ENCODE measurements at regions not wholly inside any gene's neighbourhood (a gene's known extent, or its start where the extent isn't known, plus 50 kb on each side); places are given as distances from the start of the nearest gene placed in this dataset.

DNA sequence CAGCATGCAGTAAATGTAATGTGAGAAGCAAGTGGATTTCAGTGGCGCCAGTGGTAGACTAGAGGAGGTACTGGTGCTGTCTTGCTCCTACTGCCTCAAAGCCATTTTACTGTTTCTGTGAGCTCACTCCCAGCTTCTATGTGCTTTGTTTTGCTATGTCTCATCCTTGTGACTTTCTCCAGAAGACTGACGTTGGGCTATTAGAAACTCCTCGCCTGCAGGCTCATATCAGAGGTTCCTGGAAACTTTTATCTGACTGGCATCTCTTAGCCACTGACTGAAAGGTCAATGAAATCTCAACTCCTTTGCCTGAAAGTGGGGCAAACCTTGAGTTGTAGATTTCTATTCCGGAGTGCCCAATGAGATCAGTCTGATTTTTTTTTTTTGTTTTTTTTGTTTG lies 66.4 kb upstream of the SORCS1 start:
- Histone ChIP-seq H3K4me2 (no peak overlapping the region), H3K27me3 (ENCODE audit: insufficient read depth, low read depth) (no peaks in the 10 kb centered on the region), H3K27ac (no peak overlapping the region), H3K9ac (no peak overlapping the region), H3K79me2 (ENCODE audit: insufficient read depth, low read depth) (no peaks in the 10 kb centered on the region), H3K4me1 (ENCODE audit: low read depth, poor library complexity, severe bottlenecking) (no peaks in the 10 kb centered on the region), H2AFZ (ENCODE audit: low read depth) (no peak overlapping the region), H3K36me3 (ENCODE audit: insufficient read depth) (no peaks in the 10 kb centered on the region), H3K4me3 (IDR thresholded peaks at IDR 0.05; ENCODE audit: insufficient read depth, low read depth, low read length) (no peak overlapping the region), H4K20me1 (ENCODE audit: insufficient read depth) (no peaks in the 10 kb centered on the region)
- TF ChIP-seq, protein P1, sequence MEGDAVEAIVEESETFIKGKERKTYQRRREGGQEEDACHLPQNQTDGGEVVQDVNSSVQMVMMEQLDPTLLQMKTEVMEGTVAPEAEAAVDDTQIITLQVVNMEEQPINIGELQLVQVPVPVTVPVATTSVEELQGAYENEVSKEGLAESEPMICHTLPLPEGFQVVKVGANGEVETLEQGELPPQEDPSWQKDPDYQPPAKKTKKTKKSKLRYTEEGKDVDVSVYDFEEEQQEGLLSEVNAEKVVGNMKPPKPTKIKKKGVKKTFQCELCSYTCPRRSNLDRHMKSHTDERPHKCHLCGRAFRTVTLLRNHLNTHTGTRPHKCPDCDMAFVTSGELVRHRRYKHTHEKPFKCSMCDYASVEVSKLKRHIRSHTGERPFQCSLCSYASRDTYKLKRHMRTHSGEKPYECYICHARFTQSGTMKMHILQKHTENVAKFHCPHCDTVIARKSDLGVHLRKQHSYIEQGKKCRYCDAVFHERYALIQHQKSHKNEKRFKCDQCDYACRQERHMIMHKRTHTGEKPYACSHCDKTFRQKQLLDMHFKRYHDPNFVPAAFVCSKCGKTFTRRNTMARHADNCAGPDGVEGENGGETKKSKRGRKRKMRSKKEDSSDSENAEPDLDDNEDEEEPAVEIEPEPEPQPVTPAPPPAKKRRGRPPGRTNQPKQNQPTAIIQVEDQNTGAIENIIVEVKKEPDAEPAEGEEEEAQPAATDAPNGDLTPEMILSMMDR (conservative IDR thresholded peaks at IDR 0.05; ENCODE audit: low read depth, low read length), result no peak

DNA sequence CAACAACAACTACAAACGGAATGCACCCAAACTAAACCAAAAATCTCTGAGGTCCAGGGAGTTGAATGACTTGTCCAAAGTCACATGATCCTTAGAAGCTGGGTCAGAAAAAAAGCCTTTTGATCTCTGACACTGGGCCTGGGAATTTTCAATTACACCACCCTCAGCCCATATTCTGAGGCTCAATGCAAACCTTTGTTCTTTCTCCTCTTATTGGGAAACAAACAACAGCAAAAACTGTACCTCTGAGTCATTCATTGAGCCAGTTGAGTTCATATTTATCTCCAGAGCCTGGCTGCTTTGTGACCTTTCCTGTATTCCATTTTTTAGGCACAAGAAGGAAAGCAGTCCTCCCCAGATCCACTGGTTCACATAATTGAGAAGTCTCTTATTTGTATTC lies 51.2 kb upstream of the SORCS1 start:
- TF ChIP-seq, protein P1 (conservative IDR thresholded peaks at IDR 0.05; ENCODE audit: low read depth, low read length), result no peak
- no peak overlapping the region for H2AFZ ChIP-seq (ENCODE audit: low read depth)
- no peak overlapping the region for H3K9ac ChIP-seq
- H3K4me2 ChIP-seq, result no peak overlapping the region
- H3K4me1 ChIP-seq (ENCODE audit: low read depth, poor library complexity, severe bottlenecking), result no peaks in the 10 kb centered on the region
- H3K36me3 ChIP-seq (ENCODE audit: insufficient read depth), result no peaks in the 10 kb centered on the region
- no peak overlapping the region for H3K27ac ChIP-seq
- H3K79me2 ChIP-seq (ENCODE audit: insufficient read depth, low read depth), result no peaks in the 10 kb centered on the region
- no peaks in the 10 kb centered on the region for H4K20me1 ChIP-seq (ENCODE audit: insufficient read depth)
- H3K4me3 ChIP-seq (IDR thresholded peaks at IDR 0.05; ENCODE audit: insufficient read depth, low read depth, low read length), result no peak overlapping the region
- H3K27me3 ChIP-seq (ENCODE audit: insufficient read depth, low read depth), result no peaks in the 10 kb centered on the region

Data from KMS-11 (cell line).